ENCODE measurements at regions not wholly inside any gene's neighbourhood (a gene's known extent, or its start where the extent isn't known, plus 50 kb on each side); places are given as distances from the start of the nearest gene placed in this dataset.

DNA sequence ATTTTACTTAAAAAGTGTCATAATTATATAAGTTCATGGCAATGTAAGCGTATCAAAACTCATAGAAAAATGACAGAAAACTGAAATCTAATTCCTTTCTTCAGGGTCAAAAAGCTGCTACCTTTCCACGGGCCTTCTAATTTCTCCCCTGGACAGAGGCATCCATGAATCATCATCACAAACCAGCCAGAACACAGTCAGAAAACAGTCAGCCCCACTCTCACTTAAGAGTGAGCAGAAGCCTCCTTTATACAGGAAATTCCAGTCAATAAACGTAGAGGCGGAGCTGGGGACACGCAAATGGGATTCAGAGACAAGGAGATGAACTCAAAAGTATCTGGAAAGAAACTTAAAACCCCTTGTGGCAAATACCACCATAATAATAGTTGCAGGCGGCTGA, 54.2 kb upstream of the ABCC4 start:
- TF ChIP-seq POLR2A (IDR thresholded peaks at IDR 0.05) = no peak
- no peak for TF ChIP-seq CTCF (IDR thresholded peaks at IDR 0.05)

Measured in upper lobe of left lung (tissue), 4 donors.